ENCODE measurements at regions not wholly inside any gene's neighbourhood (a gene's known extent, or its start where the extent isn't known, plus 50 kb on each side); places are given as distances from the start of the nearest gene placed in this dataset.

- Histone ChIP-seq H3K9ac (ENCODE audit: extremely low read depth, insufficient read length, low read length) (no peak overlapping the region), H4K8ac (replicated peaks; ENCODE audit: insufficient read length, low read depth, low read length) (no peak overlapping the region), H3K27ac (ENCODE audit: insufficient read length, low read depth, low read length) (no peak overlapping the region), H2AFZ (ENCODE audit: low read length) (no peak overlapping the region), H2BK15ac (ENCODE audit: low read depth, low read length) (no peak overlapping the region), H2AK5ac (ENCODE audit: insufficient read length, low read length) (no peak overlapping the region), H3T11ph (ENCODE audit: low read length) (no peak overlapping the region), H3K14ac (ENCODE audit: insufficient read depth, low read length) (no peak overlapping the region), H3K4me1 (ENCODE audit: insufficient read depth, low read length) (no peaks in the 10 kb centered on the region), H4K5ac (ENCODE audit: insufficient read length, low read depth, low read length) (no peak overlapping the region), H4K91ac (ENCODE audit: insufficient read length, low read depth, low read length) (no peak overlapping the region), H4K20me1 (ENCODE audit: control insufficient read depth, insufficient read depth, insufficient read length) (no peaks in the 10 kb centered on the region), H3K79me1 (ENCODE audit: insufficient read depth, low read depth, low read length, poor library complexity, severe bottlenecking) (no peaks in the 10 kb centered on the region), H2BK120ac (ENCODE audit: low read depth, low read length, poor library complexity, severe bottlenecking) (no peak overlapping the region), H3K4me2 (ENCODE audit: insufficient read depth, insufficient read length, low read length) (no peak overlapping the region), H2BK20ac (ENCODE audit: low read depth, low read length, poor library complexity, severe bottlenecking) (no peak overlapping the region), H3K4ac (ENCODE audit: low read depth, low read length) (no peak overlapping the region), H3K23ac (ENCODE audit: insufficient read length, low read depth, low read length) (no peak overlapping the region), H3K56ac (ENCODE audit: insufficient read length, low read depth, low read length) (no peak overlapping the region), H3K18ac (ENCODE audit: insufficient read length, low read depth, low read length) (no peak overlapping the region), H2BK5ac (ENCODE audit: insufficient read length, low read length) (no peak overlapping the region), H3K23me2 (ENCODE audit: insufficient read length, low read depth, low read length, poor library complexity, severe bottlenecking) (no peaks in the 10 kb centered on the region), H3K79me2 (ENCODE audit: insufficient read depth, low read length) (no peaks in the 10 kb centered on the region), H3K9me3 (ENCODE audit: control insufficient read depth, low read depth, low read length) (no peaks in the 10 kb centered on the region), H2BK12ac (ENCODE audit: insufficient read length, low read depth, low read length) (no peak overlapping the region), H3K27me3 (ENCODE audit: insufficient read depth, low read length) (no peaks in the 10 kb centered on the region)
- no peaks in the 10 kb centered on the region; the same call in 1 of the 2 replicates for H3K27me3 Mint-ChIP-seq (ENCODE audit: low read depth)
- H3K4me1 Mint-ChIP-seq = no peaks in the 10 kb centered on the region
- DNase-seq = no peak
- no peaks in the 10 kb centered on the region for H3K36me3 Mint-ChIP-seq (ENCODE audit: insufficient read depth in 1 of 3, low read depth in 3 of 3)
- no peak overlapping the region for H3K4me3 Mint-ChIP-seq
- no peak overlapping the region for H3K27ac Mint-ChIP-seq
- no peaks in the 10 kb centered on the region for H3K9me3 Mint-ChIP-seq
- no CpG with 5 or more reads among the region's 6 CpGs for WGBS (ENCODE audit: extremely low coverage, insufficient read length, low lambda C conversion rate)
- TF ChIP-seq, protein P1, sequence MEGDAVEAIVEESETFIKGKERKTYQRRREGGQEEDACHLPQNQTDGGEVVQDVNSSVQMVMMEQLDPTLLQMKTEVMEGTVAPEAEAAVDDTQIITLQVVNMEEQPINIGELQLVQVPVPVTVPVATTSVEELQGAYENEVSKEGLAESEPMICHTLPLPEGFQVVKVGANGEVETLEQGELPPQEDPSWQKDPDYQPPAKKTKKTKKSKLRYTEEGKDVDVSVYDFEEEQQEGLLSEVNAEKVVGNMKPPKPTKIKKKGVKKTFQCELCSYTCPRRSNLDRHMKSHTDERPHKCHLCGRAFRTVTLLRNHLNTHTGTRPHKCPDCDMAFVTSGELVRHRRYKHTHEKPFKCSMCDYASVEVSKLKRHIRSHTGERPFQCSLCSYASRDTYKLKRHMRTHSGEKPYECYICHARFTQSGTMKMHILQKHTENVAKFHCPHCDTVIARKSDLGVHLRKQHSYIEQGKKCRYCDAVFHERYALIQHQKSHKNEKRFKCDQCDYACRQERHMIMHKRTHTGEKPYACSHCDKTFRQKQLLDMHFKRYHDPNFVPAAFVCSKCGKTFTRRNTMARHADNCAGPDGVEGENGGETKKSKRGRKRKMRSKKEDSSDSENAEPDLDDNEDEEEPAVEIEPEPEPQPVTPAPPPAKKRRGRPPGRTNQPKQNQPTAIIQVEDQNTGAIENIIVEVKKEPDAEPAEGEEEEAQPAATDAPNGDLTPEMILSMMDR (conservative IDR thresholded peaks at IDR 0.05) = peak; percentile 50
Observed at GRCh38 chr18:7349181-7349837, 118.4 kb downstream of the LRRC30 start.

Measured in H9 (cell line).